ENCODE measurements at regions not wholly inside any gene's neighbourhood (a gene's known extent, or its start where the extent isn't known, plus 50 kb on each side); places are given as distances from the start of the nearest gene placed in this dataset.

- peaks cover 2% of the 10 kb centered on the region for H3K27me3 Mint-ChIP-seq (ENCODE audit: low read depth)
- no peak for DNase-seq (ENCODE audit: low spot score)
- H3K36me3 Mint-ChIP-seq (ENCODE audit: low read depth), result peaks cover 3% of the 10 kb centered on the region
- TF ChIP-seq CTCF (IDR thresholded peaks at IDR 0.05), result no peak
- no peak overlapping the region for H3K4me3 Mint-ChIP-seq (ENCODE audit: unreplicated experiment)
- H3K27ac Mint-ChIP-seq (ENCODE audit: unreplicated experiment), result no peak overlapping the region
- peaks cover 17% of the 10 kb centered on the region for H3K9me3 Mint-ChIP-seq (ENCODE audit: low read depth)
- peaks cover 13% of the 10 kb centered on the region for H3K4me1 Mint-ChIP-seq (ENCODE audit: low read depth)
Observed at GRCh38 chr12:41942354-41942753, 202.3 kb downstream of the GXYLT1 start.

GRCh38 chr12:41941079-41941478 lies 203.6 kb downstream of the GXYLT1 start:
- Mint-ChIP-seq H3K4me1 (ENCODE audit: low read depth) (peaks cover 13% of the 10 kb centered on the region), H3K9me3 (ENCODE audit: low read depth) (peaks cover 12% of the 10 kb centered on the region), H3K36me3 (ENCODE audit: low read depth) (no peaks in the 10 kb centered on the region), H3K27ac (ENCODE audit: unreplicated experiment) (no peak overlapping the region), H3K27me3 (ENCODE audit: low read depth) (peaks cover 2% of the 10 kb centered on the region), H3K4me3 (ENCODE audit: unreplicated experiment) (no peak overlapping the region)
- DNase-seq (ENCODE audit: low spot score), result no peak
- TF ChIP-seq CTCF (IDR thresholded peaks at IDR 0.05), result no peak

GRCh38 chr12:41940571-41940970 lies 204.1 kb downstream of the GXYLT1 start:
- no peaks in the 10 kb centered on the region for H3K36me3 Mint-ChIP-seq (ENCODE audit: low read depth)
- peaks cover 10% of the 10 kb centered on the region for H3K9me3 Mint-ChIP-seq (ENCODE audit: low read depth)
- no peak overlapping the region for H3K4me3 Mint-ChIP-seq (ENCODE audit: unreplicated experiment)
- peaks cover 13% of the 10 kb centered on the region for H3K4me1 Mint-ChIP-seq (ENCODE audit: low read depth)
- H3K27me3 Mint-ChIP-seq (ENCODE audit: low read depth), result peaks cover 2% of the 10 kb centered on the region
- no peak for DNase-seq (ENCODE audit: low spot score)
- H3K27ac Mint-ChIP-seq (ENCODE audit: unreplicated experiment), result no peak overlapping the region
- no peak for TF ChIP-seq CTCF (IDR thresholded peaks at IDR 0.05)

- Mint-ChIP-seq H3K36me3 (ENCODE audit: low read depth) (no peaks in the 10 kb centered on the region), H3K9me3 (ENCODE audit: low read depth) (peaks cover 3% of the 10 kb centered on the region), H3K4me1 (ENCODE audit: low read depth) (peaks cover 13% of the 10 kb centered on the region), H3K27ac (ENCODE audit: unreplicated experiment) (no peak overlapping the region), H3K27me3 (ENCODE audit: low read depth) (no peaks in the 10 kb centered on the region), H3K4me3 (ENCODE audit: unreplicated experiment) (no peak overlapping the region)
- TF ChIP-seq CTCF (IDR thresholded peaks at IDR 0.05), result no peak
- DNase-seq (ENCODE audit: low spot score), result no peak
Observed at GRCh38 chr12:41936333-41936732, 208.3 kb downstream of the GXYLT1 start.

GRCh38 chr12:41935911-41936310 lies 208.8 kb downstream of the GXYLT1 start:
- no peak for TF ChIP-seq CTCF (IDR thresholded peaks at IDR 0.05)
- peaks cover 16% of the 10 kb centered on the region for H3K4me1 Mint-ChIP-seq (ENCODE audit: low read depth)
- H3K27ac Mint-ChIP-seq (ENCODE audit: unreplicated experiment), result no peak overlapping the region
- peaks cover 3% of the 10 kb centered on the region for H3K9me3 Mint-ChIP-seq (ENCODE audit: low read depth)
- DNase-seq (ENCODE audit: low spot score), result no peak
- H3K4me3 Mint-ChIP-seq (ENCODE audit: unreplicated experiment), result no peak overlapping the region
- no peaks in the 10 kb centered on the region for H3K27me3 Mint-ChIP-seq (ENCODE audit: low read depth)
- H3K36me3 Mint-ChIP-seq (ENCODE audit: low read depth), result no peaks in the 10 kb centered on the region

All from chondrocyte (in vitro differentiated cells).